ENCODE measurements at regions not wholly inside any gene's neighbourhood (a gene's known extent, or its start where the extent isn't known, plus 50 kb on each side); places are given as distances from the start of the nearest gene placed in this dataset.

GRCh38 chr12:91811481-91812287 is 334.0 kb downstream of the BTG1 start:
- TF ChIP-seq, protein P1, sequence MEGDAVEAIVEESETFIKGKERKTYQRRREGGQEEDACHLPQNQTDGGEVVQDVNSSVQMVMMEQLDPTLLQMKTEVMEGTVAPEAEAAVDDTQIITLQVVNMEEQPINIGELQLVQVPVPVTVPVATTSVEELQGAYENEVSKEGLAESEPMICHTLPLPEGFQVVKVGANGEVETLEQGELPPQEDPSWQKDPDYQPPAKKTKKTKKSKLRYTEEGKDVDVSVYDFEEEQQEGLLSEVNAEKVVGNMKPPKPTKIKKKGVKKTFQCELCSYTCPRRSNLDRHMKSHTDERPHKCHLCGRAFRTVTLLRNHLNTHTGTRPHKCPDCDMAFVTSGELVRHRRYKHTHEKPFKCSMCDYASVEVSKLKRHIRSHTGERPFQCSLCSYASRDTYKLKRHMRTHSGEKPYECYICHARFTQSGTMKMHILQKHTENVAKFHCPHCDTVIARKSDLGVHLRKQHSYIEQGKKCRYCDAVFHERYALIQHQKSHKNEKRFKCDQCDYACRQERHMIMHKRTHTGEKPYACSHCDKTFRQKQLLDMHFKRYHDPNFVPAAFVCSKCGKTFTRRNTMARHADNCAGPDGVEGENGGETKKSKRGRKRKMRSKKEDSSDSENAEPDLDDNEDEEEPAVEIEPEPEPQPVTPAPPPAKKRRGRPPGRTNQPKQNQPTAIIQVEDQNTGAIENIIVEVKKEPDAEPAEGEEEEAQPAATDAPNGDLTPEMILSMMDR (IDR thresholded peaks at IDR 0.05), result peak; percentile 62 to 83 (median 72)
- no peak for TF ChIP-seq POLR2AphosphoS5 (IDR thresholded peaks at IDR 0.05)
